ENCODE measurements at regions not wholly inside any gene's neighbourhood (a gene's known extent, or its start where the extent isn't known, plus 50 kb on each side); places are given as distances from the start of the nearest gene placed in this dataset.

GRCh38 chr3:59695860-59696259 lies 646.0 kb upstream of the CFAP20DC start:
- TF ChIP-seq EZH2 (IDR thresholded peaks at IDR 0.05; ENCODE audit: borderline replicate concordance, control insufficient read depth, low read depth, low read length), result no peak
- TF ChIP-seq, protein P1, sequence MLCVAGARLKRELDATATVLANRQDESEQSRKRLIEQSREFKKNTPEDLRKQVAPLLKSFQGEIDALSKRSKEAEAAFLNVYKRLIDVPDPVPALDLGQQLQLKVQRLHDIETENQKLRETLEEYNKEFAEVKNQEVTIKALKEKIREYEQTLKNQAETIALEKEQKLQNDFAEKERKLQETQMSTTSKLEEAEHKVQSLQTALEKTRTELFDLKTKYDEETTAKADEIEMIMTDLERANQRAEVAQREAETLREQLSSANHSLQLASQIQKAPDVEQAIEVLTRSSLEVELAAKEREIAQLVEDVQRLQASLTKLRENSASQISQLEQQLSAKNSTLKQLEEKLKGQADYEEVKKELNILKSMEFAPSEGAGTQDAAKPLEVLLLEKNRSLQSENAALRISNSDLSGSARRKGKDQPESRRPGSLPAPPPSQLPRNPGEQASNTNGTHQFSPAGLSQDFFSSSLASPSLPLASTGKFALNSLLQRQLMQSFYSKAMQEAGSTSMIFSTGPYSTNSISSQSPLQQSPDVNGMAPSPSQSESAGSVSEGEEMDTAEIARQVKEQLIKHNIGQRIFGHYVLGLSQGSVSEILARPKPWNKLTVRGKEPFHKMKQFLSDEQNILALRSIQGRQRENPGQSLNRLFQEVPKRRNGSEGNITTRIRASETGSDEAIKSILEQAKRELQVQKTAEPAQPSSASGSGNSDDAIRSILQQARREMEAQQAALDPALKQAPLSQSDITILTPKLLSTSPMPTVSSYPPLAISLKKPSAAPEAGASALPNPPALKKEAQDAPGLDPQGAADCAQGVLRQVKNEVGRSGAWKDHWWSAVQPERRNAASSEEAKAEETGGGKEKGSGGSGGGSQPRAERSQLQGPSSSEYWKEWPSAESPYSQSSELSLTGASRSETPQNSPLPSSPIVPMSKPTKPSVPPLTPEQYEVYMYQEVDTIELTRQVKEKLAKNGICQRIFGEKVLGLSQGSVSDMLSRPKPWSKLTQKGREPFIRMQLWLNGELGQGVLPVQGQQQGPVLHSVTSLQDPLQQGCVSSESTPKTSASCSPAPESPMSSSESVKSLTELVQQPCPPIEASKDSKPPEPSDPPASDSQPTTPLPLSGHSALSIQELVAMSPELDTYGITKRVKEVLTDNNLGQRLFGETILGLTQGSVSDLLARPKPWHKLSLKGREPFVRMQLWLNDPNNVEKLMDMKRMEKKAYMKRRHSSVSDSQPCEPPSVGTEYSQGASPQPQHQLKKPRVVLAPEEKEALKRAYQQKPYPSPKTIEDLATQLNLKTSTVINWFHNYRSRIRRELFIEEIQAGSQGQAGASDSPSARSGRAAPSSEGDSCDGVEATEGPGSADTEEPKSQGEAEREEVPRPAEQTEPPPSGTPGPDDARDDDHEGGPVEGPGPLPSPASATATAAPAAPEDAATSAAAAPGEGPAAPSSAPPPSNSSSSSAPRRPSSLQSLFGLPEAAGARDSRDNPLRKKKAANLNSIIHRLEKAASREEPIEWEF (IDR thresholded peaks at IDR 0.05; ENCODE audit: insufficient replicate concordance, low read depth, low read length), result no peak
- no peak for TF ChIP-seq TARDBP (IDR thresholded peaks at IDR 0.05; ENCODE audit: borderline replicate concordance)
- no peak for TF ChIP-seq POLR2AphosphoS5 (IDR thresholded peaks at IDR 0.05; ENCODE audit: low read length)
- TF ChIP-seq, protein P2, sequence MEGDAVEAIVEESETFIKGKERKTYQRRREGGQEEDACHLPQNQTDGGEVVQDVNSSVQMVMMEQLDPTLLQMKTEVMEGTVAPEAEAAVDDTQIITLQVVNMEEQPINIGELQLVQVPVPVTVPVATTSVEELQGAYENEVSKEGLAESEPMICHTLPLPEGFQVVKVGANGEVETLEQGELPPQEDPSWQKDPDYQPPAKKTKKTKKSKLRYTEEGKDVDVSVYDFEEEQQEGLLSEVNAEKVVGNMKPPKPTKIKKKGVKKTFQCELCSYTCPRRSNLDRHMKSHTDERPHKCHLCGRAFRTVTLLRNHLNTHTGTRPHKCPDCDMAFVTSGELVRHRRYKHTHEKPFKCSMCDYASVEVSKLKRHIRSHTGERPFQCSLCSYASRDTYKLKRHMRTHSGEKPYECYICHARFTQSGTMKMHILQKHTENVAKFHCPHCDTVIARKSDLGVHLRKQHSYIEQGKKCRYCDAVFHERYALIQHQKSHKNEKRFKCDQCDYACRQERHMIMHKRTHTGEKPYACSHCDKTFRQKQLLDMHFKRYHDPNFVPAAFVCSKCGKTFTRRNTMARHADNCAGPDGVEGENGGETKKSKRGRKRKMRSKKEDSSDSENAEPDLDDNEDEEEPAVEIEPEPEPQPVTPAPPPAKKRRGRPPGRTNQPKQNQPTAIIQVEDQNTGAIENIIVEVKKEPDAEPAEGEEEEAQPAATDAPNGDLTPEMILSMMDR (IDR thresholded peaks at IDR 0.05 in 2 of 3, conservative IDR thresholded peaks at IDR 0.05 in 1 of 3; ENCODE audit: control insufficient read depth in 2 of 3, extremely low read depth in 1 of 3, insufficient read depth in 1 of 3, low read depth in 3 of 3, low read length in 3 of 3), result no peak
